Trophoblast cell (in vitro differentiated cells and primary cell): ENCODE measurements at regions not wholly inside any gene's neighbourhood (a gene's known extent, or its start where the extent isn't known, plus 50 kb on each side); places are given as distances from the start of the nearest gene placed in this dataset.

Experiments
- DNase-seq, 2 donors: peaks; one replicate each; pipeline ENCODE4 v3.0.0-alpha.2; 2016
- H2AFZ ChIP-seq: 2 replicates; pipeline ENCODE4 v1.6.1; 2013; ENCODE audit warnings: low read length, moderate library complexity, mild to moderate bottlenecking; ENCODE audit not compliant: insufficient read depth, poor library complexity
- H2AK5ac ChIP-seq: 2 replicates; pipeline ENCODE4 v1.6.1; 2013; ENCODE audit warnings: mild to moderate bottlenecking, low read length
- H2BK120ac ChIP-seq: 2 replicates; pipeline ENCODE4 v1.6.1; 2013; ENCODE audit warnings: low read length, mild to moderate bottlenecking, moderate library complexity; ENCODE audit not compliant: insufficient read depth, poor library complexity
- H2BK12ac ChIP-seq: 2 replicates; pipeline ENCODE4 v1.6.1; 2013; ENCODE audit warnings: mild to moderate bottlenecking, low read length, moderate library complexity
- H2BK5ac ChIP-seq: 2 replicates; pipeline ENCODE4 v1.6.1; 2013; ENCODE audit warnings: low read length, low read depth, moderate library complexity, mild to moderate bottlenecking; ENCODE audit not compliant: poor library complexity
- H3K14ac ChIP-seq: 2 replicates; pipeline ENCODE4 v1.6.1; 2013; ENCODE audit warnings: mild to moderate bottlenecking, low read length
- H3K18ac ChIP-seq: 2 replicates; pipeline ENCODE4 v1.6.1; 2013; ENCODE audit warnings: mild to moderate bottlenecking, low read length
- H3K23ac ChIP-seq: 2 replicates; pipeline ENCODE4 v1.6.1; 2013; ENCODE audit warnings: low read length
- H3K27ac ChIP-seq: 2 replicates; pipeline ENCODE4 v1.5.1; 2013; ENCODE audit warnings: low read depth, mild to moderate bottlenecking, inconsistent platforms, low read length, moderate library complexity
- H3K27me3 ChIP-seq: 2 replicates; pipeline ENCODE4 v1.6.1; 2013; ENCODE audit warnings: inconsistent platforms, mild to moderate bottlenecking, low read length, moderate library complexity; ENCODE audit not compliant: insufficient read depth
- H3K36me3 ChIP-seq, 2 experiments: 1 replicate in 1 of 2; 2 replicates in 1 of 2; pipeline ENCODE4 v1.6.1; 2013; ENCODE audit warnings: low read length in 2 of 2, mild to moderate bottlenecking in 2 of 2, moderate library complexity in 1 of 2; ENCODE audit not compliant: insufficient read depth in 2 of 2, control insufficient read depth in 1 of 2
- H3K4ac ChIP-seq: 2 replicates; pipeline ENCODE4 v1.6.1; 2013; ENCODE audit warnings: low read depth, mild to moderate bottlenecking, low read length, moderate library complexity
- H3K4me1 ChIP-seq, 2 experiments: 1 replicate in 1 of 2; 2 replicates in 1 of 2; pipeline ENCODE4 v1.6.1; 2013; ENCODE audit warnings: low read length in 2 of 2, mild to moderate bottlenecking in 2 of 2, moderate library complexity in 1 of 2; ENCODE audit not compliant: insufficient read depth in 2 of 2, control insufficient read depth in 1 of 2
- H3K4me2 ChIP-seq: 2 replicates; pipeline ENCODE4 v1.6.1; 2013; ENCODE audit warnings: inconsistent platforms, mild to moderate bottlenecking, low read length, moderate library complexity
- H3K4me3 ChIP-seq: 2 replicates; pipeline ENCODE4 v1.5.1; 2013; ENCODE audit warnings: mild to moderate bottlenecking, low read depth, low read length, inconsistent platforms
- H3K79me1 ChIP-seq: one replicate; pipeline ENCODE4 v1.6.1; 2013; ENCODE audit warnings: low read length
- H3K79me2 ChIP-seq: 2 replicates; pipeline ENCODE4 v1.6.1; 2013; ENCODE audit warnings: low read length, mild to moderate bottlenecking; ENCODE audit not compliant: control insufficient read depth, insufficient read depth, poor library complexity
- H3K9ac ChIP-seq: 2 replicates; pipeline ENCODE4 v1.6.1; 2013; ENCODE audit warnings: mild to moderate bottlenecking, low read length
- H3K9me3 ChIP-seq: 2 replicates; pipeline ENCODE4 v1.6.1; 2013; ENCODE audit warnings: low read depth, mild to moderate bottlenecking, control low read depth, inconsistent platforms, low read length; ENCODE audit not compliant: insufficient read depth
- H4K12ac ChIP-seq: 2 replicates; pipeline ENCODE4 v1.6.1; 2013; ENCODE audit warnings: low read depth, mild to moderate bottlenecking, low read length, moderate library complexity
- H4K8ac ChIP-seq: 2 replicates; pipeline ENCODE4 v1.6.1; 2013; ENCODE audit warnings: low read depth, mild to moderate bottlenecking, low read length, moderate library complexity
- H4K91ac ChIP-seq: one replicate; pipeline ENCODE4 v1.6.1; 2013; ENCODE audit warnings: low read depth, mild to moderate bottlenecking, low read length, moderate library complexity
- WGBS: extraction: QIAGEN DNeasy Blood & Tissue Kit; methylation state at CpG from one replicate; pipeline ENCODE4 v1.1.7; 2013; ENCODE audit warnings: missing lambda C conversion rate; ENCODE audit not compliant: insufficient read length, insufficient coverage; ENCODE audit errors: extremely low coverage; 5-methylcytosine and 5-hydroxymethylcytosine counted together

GRCh38 chr11:128179512-128179911 lies 407.8 kb downstream of the ETS1 start:
- H3K27me3 ChIP-seq: no peaks in the 10 kb centered on the region
- H2BK12ac ChIP-seq: peak overlapping the region; percentile 56
- H3K4me3 ChIP-seq: no peak overlapping the region
- no peak overlapping the region for H2AK5ac ChIP-seq
- H3K4me1 ChIP-seq: peaks cover 6% of the 10 kb centered on the region in 2 experiments
- H3K23ac ChIP-seq: no peak overlapping the region
- H3K4ac ChIP-seq: no peak overlapping the region
- H2BK120ac ChIP-seq: no peak overlapping the region
- H3K79me1 ChIP-seq: peaks cover 7% of the 10 kb centered on the region
- no peak overlapping the region for H3K14ac ChIP-seq
- H3K9ac ChIP-seq: no peak overlapping the region
- H3K36me3 ChIP-seq: no peaks in the 10 kb centered on the region
- peak overlapping the region; percentile 18 for H4K8ac ChIP-seq
- no peak for DNase-seq
- H3K18ac ChIP-seq: no peak overlapping the region
- H3K27ac ChIP-seq: no peak overlapping the region
- H3K9me3 ChIP-seq: no peaks in the 10 kb centered on the region
- no peak overlapping the region for H2BK5ac ChIP-seq
- H3K79me2 ChIP-seq: no peaks in the 10 kb centered on the region
- no CpG with 5 or more reads among the region's 1 CpG for WGBS
- H3K4me2 ChIP-seq: no peak overlapping the region
- H2AFZ ChIP-seq: no peak overlapping the region
- H4K91ac ChIP-seq: no peak overlapping the region
- H4K12ac ChIP-seq: no peak overlapping the region

GRCh38 chr11:128179039-128179438 lies 408.3 kb downstream of the ETS1 start:
- Histone ChIP-seq H3K36me3 (no peaks in the 10 kb centered on the region), H3K27me3 (no peaks in the 10 kb centered on the region), H4K8ac (no peak overlapping the region), H3K4me2 (no peak overlapping the region), H3K79me2 (no peaks in the 10 kb centered on the region), H4K12ac (no peak overlapping the region), H3K4me3 (no peak overlapping the region), H3K9me3 (no peaks in the 10 kb centered on the region), H3K9ac (no peak overlapping the region), H3K4me1 (peaks cover 6% of the 10 kb centered on the region in 2 experiments), H3K79me1 (peaks cover 7% of the 10 kb centered on the region), H3K27ac (no peak overlapping the region), H4K91ac (no peak overlapping the region), H3K18ac (no peak overlapping the region), H3K4ac (no peak overlapping the region), H2BK120ac (no peak overlapping the region), H2BK5ac (no peak overlapping the region), H3K23ac (no peak overlapping the region), H2BK12ac (no peak overlapping the region), H2AFZ (no peak overlapping the region), H2AK5ac (no peak overlapping the region), H3K14ac (no peak overlapping the region)
- no peak for DNase-seq
- WGBS: no CpG with 5 or more reads among the region's 2 CpGs

- Histone ChIP-seq H3K27me3 (no peaks in the 10 kb centered on the region), H3K79me2 (no peaks in the 10 kb centered on the region), H2AFZ (no peak overlapping the region), H2BK12ac (peak overlapping the region; percentile 37), H3K4me1 (no peaks in the 10 kb centered on the region), H3K9ac (no peak overlapping the region), H3K4me2 (no peak overlapping the region), H2AK5ac (peak overlapping the region; percentile 35), H2BK120ac (peak overlapping the region; percentile 78), H3K23ac (no peak overlapping the region), H3K14ac (peak overlapping the region; percentile 11), H3K27ac (peak overlapping the region; percentile 54), H3K18ac (no peak overlapping the region), H3K9me3 (no peaks in the 10 kb centered on the region), H3K79me1 (peaks cover 8% of the 10 kb centered on the region), H4K12ac (peak overlapping the region; percentile 64), H3K4me3 (no peak overlapping the region), H4K8ac (peak overlapping the region; percentile 66), H4K91ac (peak overlapping the region; percentile 66), H3K36me3 (no peaks in the 10 kb centered on the region), H2BK5ac (peak overlapping the region; percentile 18), H3K4ac (peak overlapping the region; percentile 67)
- no CpG with 5 or more reads among the region's 7 CpGs for WGBS
- DNase-seq: peak; percentile 68 to 95
These were observed 412.7 kb downstream of the ETS1 start for GRCh38 chr11:128174465-128175291.

- no peaks in the 10 kb centered on the region for H3K4me1 ChIP-seq
- no peak overlapping the region for H3K4me3 ChIP-seq
- H2BK12ac ChIP-seq: peak overlapping the region; percentile 85
- H3K9me3 ChIP-seq: no peaks in the 10 kb centered on the region
- peaks cover 8% of the 10 kb centered on the region for H3K79me1 ChIP-seq
- H2AFZ ChIP-seq: no peak overlapping the region
- peak; percentile 76 to 91 for DNase-seq
- H3K23ac ChIP-seq: no peak overlapping the region
- no peak overlapping the region for H2AK5ac ChIP-seq
- no peak overlapping the region for H3K4ac ChIP-seq
- H3K9ac ChIP-seq: no peak overlapping the region
- H3K27me3 ChIP-seq: no peaks in the 10 kb centered on the region
- peak overlapping the region; percentile 69 for H2BK120ac ChIP-seq
- no peaks in the 10 kb centered on the region for H3K36me3 ChIP-seq
- no peaks in the 10 kb centered on the region for H3K79me2 ChIP-seq
- no CpG with 5 or more reads among the region's 4 CpGs for WGBS
- peak overlapping the region; percentile 74 for H2BK5ac ChIP-seq
- peak overlapping the region; percentile 66 for H4K91ac ChIP-seq
- H3K18ac ChIP-seq: no peak overlapping the region
- no peak overlapping the region for H4K12ac ChIP-seq
- H3K14ac ChIP-seq: no peak overlapping the region
- H4K8ac ChIP-seq: no peak overlapping the region
- no peak overlapping the region for H3K4me2 ChIP-seq
- peak overlapping the region; percentile 45 for H3K27ac ChIP-seq
These were observed 415.1 kb downstream of the ETS1 start for GRCh38 chr11:128172046-128172878.
